ENCODE measurements at regions not wholly inside any gene's neighbourhood (a gene's known extent, or its start where the extent isn't known, plus 50 kb on each side); places are given as distances from the start of the nearest gene placed in this dataset.

DNA sequence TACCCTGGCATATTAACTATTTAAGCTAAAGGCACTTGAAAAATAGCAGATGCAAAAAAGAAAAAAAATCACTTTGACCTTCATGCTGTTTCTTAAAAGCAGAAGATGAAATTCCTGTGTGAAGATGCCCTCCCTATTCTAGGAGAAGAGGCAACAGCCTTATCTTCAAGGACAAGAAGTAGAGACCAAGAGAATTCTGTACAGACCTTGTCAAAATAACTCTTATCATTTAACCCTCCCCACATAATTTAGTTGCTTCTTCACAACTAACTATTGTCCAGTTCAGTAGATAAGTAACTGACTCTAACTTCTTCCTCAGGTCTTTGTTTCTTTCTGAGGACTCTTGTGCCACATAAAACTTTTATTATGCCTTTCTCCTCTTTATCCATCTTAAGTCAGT is 72.0 kb upstream of the MARCHF10 start:
- no peak overlapping the region for H3K27ac ChIP-seq (ENCODE audit: low read depth, low read length, poor library complexity, severe bottlenecking)
- intact Hi-C loops (cut with micrococcal nuclease; ENCODE audit: unreplicated experiment): no loop called here
- no TSS peak for BruUV-seq (replicated peaks)
- TF ChIP-seq CTCF (conservative IDR thresholded peaks at IDR 0.05; ENCODE audit: low read length) (no peak), EZH2phosphoT487 (IDR thresholded peaks at IDR 0.05; ENCODE audit: borderline replicate concordance, low read depth, low read length) (no peak)
- no peaks in the 10 kb centered on the region for H4K20me1 ChIP-seq (ENCODE audit: insufficient read depth, low read length)
- H3K4me1 ChIP-seq (ENCODE audit: insufficient read depth, low read length, poor library complexity, severe bottlenecking): no peaks in the 10 kb centered on the region
- H3K9me3 ChIP-seq (ENCODE audit: low read length): no peaks in the 10 kb centered on the region
- CTCF ChIA-PET (ENCODE audit: unreplicated experiment): no interaction called here
- no peak overlapping the region for H3K4me3 ChIP-seq (ENCODE audit: low read depth, low read length, poor library complexity, severe bottlenecking)
- no peak for DNase-seq (ENCODE audit: low spot score)
- no peaks in the 10 kb centered on the region for H3K79me2 ChIP-seq (ENCODE audit: insufficient read depth, low read depth, low read length)
- H3K4me2 ChIP-seq (ENCODE audit: low read length): no peak overlapping the region
- no peaks in the 10 kb centered on the region for H3K9me2 ChIP-seq (ENCODE audit: insufficient read depth, low read length)
- no peaks in the 10 kb centered on the region for H3K36me3 ChIP-seq (ENCODE audit: insufficient read depth, low read length)
- no peak overlapping the region for H2AFZ ChIP-seq (ENCODE audit: low read length)
- POLR2A ChIA-PET: no interaction called here

DNA sequence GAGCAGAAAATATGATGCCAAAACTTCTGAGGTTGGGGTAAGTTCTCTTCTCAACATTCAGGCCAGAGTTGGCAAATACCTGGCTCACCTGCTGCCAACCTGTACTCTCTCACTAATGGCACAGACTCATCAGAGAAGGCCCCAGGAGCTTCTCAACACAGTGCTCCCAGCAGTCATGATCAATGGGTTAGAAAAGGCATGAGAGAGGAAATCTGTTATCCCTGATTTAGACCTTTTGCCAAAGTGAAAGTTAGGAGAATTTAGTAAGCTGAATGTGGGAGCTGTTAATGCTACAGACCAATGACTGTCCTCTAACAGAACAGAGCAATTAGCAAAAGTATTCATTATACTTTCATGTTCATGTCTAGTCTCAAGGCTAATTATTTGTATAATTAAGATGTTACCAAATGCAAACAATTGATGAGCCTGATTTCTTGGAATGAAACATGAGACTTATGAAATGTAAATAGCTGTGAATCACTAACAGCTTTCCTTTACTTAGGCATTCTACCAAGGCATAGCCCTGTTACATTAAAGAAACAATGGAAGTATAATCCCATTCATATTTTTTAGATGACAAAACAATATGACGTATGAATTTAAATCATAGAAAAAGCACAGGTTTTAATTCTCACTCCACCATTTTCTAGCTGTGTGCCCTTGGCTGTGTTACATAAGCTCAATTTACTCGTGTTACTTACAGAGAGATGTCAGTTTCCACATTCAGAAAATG is 68.7 kb upstream of the MARCHF10 start:
- Histone ChIP-seq H3K9me3 (ENCODE audit: low read length) (no peaks in the 10 kb centered on the region), H3K4me3 (ENCODE audit: low read depth, low read length, poor library complexity, severe bottlenecking) (no peak overlapping the region), H2AFZ (ENCODE audit: low read length) (no peak overlapping the region), H3K79me2 (ENCODE audit: insufficient read depth, low read depth, low read length) (no peaks in the 10 kb centered on the region), H3K36me3 (ENCODE audit: insufficient read depth, low read length) (no peaks in the 10 kb centered on the region), H3K4me2 (ENCODE audit: low read length) (no peak overlapping the region), H3K9me2 (ENCODE audit: insufficient read depth, low read length) (no peaks in the 10 kb centered on the region), H4K20me1 (ENCODE audit: insufficient read depth, low read length) (no peaks in the 10 kb centered on the region), H3K4me1 (ENCODE audit: insufficient read depth, low read length, poor library complexity, severe bottlenecking) (no peaks in the 10 kb centered on the region), H3K27ac (ENCODE audit: low read depth, low read length, poor library complexity, severe bottlenecking) (no peak overlapping the region)
- intact Hi-C loops (cut with micrococcal nuclease; ENCODE audit: unreplicated experiment): no loop called here
- BruUV-seq (replicated peaks): no TSS peak
- TF ChIP-seq CTCF (conservative IDR thresholded peaks at IDR 0.05; ENCODE audit: low read length) (no peak), EZH2phosphoT487 (IDR thresholded peaks at IDR 0.05; ENCODE audit: borderline replicate concordance, low read depth, low read length) (no peak)
- POLR2A ChIA-PET: no interaction called here
- DNase-seq (ENCODE audit: low spot score): no peak
- CTCF ChIA-PET (ENCODE audit: unreplicated experiment): no interaction called here

- TF ChIP-seq EZH2phosphoT487 (IDR thresholded peaks at IDR 0.05; ENCODE audit: borderline replicate concordance, low read depth, low read length) (no peak), CTCF (conservative IDR thresholded peaks at IDR 0.05; ENCODE audit: low read length) (no peak)
- intact Hi-C loops (cut with micrococcal nuclease; ENCODE audit: unreplicated experiment): no loop called here
- no TSS peak for BruUV-seq (replicated peaks)
- Histone ChIP-seq H3K36me3 (ENCODE audit: insufficient read depth, low read length) (no peaks in the 10 kb centered on the region), H3K79me2 (ENCODE audit: insufficient read depth, low read depth, low read length) (no peaks in the 10 kb centered on the region), H4K20me1 (ENCODE audit: insufficient read depth, low read length) (no peaks in the 10 kb centered on the region), H3K27ac (ENCODE audit: low read depth, low read length, poor library complexity, severe bottlenecking) (no peak overlapping the region), H3K9me2 (ENCODE audit: insufficient read depth, low read length) (no peaks in the 10 kb centered on the region), H2AFZ (ENCODE audit: low read length) (no peak overlapping the region), H3K9me3 (ENCODE audit: low read length) (no peaks in the 10 kb centered on the region), H3K4me3 (ENCODE audit: low read depth, low read length, poor library complexity, severe bottlenecking) (no peak overlapping the region), H3K4me2 (ENCODE audit: low read length) (no peak overlapping the region), H3K4me1 (ENCODE audit: insufficient read depth, low read length, poor library complexity, severe bottlenecking) (no peaks in the 10 kb centered on the region)
- ChIA-PET CTCF (ENCODE audit: unreplicated experiment) (no interaction called here), POLR2A (no interaction called here)
- no peak for DNase-seq (ENCODE audit: low spot score)
Observed at GRCh38 chr17:62876063-62876462, 67.9 kb upstream of the MARCHF10 start.
